GM18907 (cell line): ENCODE measurements at regions not wholly inside any gene's neighbourhood (a gene's known extent, or its start where the extent isn't known, plus 50 kb on each side); places are given as distances from the start of the nearest gene placed in this dataset.
"Not testable (repeated sequence)": the region's sequence is repeated elsewhere in the genome, so short reads cannot be mapped to it uniquely, and the experiment has no call there.

ENCODE experiments used
- ATAC-seq: cut with Tn5 transposase; IDR thresholded peaks from one replicate; pipeline ENCODE4 v1.9.1; 2021; ENCODE audit warnings: mild to moderate bottlenecking, moderate library complexity; ENCODE audit not compliant: unreplicated experiment

- peak; percentile 83 for ATAC-seq
Measured at GRCh38 chr13:70568571-70568970, 460.3 kb upstream of the KLHL1 start.

DNA sequence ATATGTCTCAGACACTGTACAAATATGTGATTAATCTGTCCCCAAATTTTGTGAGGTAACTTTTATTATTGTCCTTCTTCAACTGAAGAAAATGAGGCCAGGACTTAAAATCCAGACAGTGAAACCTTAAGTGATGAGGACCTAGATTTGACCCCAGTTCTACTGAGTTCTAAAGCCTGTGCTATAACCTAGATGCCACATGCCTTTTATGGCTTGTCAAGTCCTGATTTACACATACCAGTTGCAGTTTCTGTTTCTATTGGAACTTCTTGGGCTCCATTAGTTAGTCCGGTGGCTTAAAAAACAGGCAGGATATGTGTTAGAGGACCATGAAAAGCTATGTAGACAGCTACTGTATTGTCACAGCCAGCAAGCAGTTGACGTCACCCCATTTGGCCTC is 436.5 kb upstream of the KLHL1 start:
- ATAC-seq, result no peak

GRCh38 chr13:70541451-70541850 is 433.2 kb upstream of the KLHL1 start:
- no peak for ATAC-seq

DNA sequence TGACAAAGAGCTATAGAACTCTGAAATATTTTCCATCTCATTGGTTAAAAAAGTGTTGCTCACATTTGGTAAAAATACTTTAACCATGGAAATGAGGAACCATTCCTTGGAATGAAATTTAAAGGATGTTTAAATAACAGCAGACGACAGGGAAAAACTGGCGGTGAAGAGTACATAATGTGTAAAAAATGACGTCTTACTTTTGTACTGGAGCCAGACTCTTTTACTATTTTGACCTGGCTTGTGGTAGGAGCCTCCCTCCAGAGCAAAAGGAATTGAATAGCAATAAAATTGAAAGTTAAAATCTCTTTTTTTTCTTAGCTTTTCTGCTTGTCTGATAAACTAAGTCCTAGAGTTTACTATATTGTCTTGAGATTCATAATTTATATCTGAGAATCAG is 426.2 kb upstream of the KLHL1 start:
- no peak for ATAC-seq

DNA sequence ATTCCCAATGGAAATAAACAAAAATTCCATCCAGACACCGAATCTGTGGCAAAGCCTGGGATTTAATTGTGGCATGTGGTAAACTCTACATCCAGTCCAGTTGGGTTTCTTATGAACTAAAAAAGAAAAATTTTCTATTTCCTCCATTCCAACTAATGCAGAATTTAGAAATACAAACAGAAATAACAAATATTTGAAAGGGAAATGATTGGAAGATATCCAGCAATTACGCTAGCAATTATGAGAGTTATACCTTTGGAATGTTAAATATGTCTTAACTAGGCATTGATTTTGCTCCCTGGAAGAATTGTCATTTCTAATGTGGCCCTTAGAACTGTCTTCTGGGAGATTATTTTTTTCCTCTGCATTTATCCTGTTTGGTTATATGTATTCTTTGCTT is 421.4 kb upstream of the KLHL1 start:
- no peak for ATAC-seq

- no peak for ATAC-seq
Measured at GRCh38 chr13:70527599-70527998, 419.3 kb upstream of the KLHL1 start.

GRCh38 chr13:70523622-70524021 is 415.4 kb upstream of the KLHL1 start:
- no peak for ATAC-seq

DNA sequence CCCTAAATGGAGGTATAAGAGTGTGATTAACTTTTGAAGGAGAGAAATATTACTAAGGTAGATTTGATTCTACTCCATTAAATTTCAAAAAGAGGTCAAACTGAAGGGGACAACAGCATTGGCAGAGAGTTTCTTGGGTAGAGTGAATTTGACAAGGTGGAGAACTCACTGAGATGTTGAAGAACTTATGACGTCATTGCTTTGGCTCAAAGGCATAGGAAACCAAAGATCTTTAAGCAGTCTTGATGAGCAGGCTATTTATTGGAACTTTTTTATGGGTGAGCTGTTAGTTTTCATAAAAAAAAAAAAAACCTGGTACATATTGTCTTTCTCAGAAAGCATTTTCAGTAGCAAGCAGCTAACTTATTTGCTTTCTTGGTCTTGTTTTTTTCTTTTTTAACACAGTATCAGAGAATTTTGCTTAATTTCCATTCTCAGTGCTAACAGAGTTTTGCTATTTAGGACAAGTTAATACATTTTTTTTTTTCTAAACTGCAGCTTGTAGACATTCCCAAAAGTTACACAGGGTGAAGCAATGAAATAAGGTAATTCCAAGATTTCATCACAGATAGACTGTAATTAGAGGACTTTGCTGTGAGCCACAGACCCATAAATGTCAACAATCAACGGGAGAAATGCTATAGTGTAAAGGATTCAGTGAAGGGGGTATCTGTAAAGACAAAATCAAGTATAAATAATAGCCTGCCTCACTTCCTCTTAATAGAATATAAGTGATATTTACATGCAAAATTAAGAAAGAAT is 412.2 kb upstream of the KLHL1 start:
- ATAC-seq, result no peak

GRCh38 chr13:70518081-70518480 is 409.8 kb upstream of the KLHL1 start:
- ATAC-seq, result no peak

GRCh38 chr13:70516226-70516625 is 408.0 kb upstream of the KLHL1 start:
- ATAC-seq, result no peak

DNA sequence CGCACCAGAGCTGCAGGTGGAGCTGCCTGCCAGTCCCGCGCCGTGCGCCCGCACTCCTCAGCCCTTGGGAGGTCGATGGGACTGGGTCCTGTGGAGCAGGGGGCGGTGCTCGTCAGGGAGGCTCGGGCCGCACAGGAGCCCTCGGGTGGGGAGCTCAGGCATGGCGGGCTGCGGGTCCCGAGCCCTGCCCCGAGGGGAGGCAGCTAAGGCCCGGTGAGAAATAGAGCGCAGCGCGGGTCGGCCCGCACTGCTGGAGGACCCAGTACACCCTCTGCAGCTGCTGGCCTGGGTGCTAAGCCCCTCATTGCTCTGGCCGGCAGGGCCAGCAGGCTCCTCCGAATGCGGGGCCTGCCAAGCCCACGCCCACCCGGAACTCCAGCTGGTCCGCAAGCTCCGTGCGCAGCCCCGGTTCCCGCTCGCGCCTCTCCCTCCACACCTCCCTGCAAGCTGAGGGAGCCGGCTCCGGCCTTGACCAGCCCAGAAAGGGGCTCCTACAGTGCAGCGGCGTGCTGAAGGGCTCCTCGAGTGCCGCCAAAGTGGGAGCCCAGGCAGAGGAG is 403.7 kb upstream of the KLHL1 start:
- not testable (repeated sequence) for ATAC-seq

GRCh38 chr13:70505809-70506208 is 397.6 kb upstream of the KLHL1 start:
- no peak for ATAC-seq

DNA sequence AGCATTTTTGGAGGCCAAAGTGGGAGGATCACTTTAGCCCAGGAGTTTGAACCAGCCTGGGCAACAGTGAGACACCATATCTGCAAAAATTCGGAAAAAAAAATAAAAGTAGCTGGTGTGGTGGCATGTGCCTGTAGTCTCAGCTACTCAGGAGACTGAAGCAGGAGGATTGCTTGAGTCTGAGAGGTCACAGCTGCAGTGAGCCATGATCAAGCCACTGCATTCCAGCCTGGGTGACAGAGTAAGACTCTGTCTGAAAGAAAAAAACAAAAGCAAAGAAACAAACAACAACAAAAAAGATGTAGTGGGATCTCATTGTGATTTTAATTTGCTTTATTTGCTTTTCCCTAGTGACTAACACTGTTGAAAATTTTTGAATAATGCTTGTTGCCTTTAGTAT is 394.7 kb upstream of the KLHL1 start:
- no peak for ATAC-seq

DNA sequence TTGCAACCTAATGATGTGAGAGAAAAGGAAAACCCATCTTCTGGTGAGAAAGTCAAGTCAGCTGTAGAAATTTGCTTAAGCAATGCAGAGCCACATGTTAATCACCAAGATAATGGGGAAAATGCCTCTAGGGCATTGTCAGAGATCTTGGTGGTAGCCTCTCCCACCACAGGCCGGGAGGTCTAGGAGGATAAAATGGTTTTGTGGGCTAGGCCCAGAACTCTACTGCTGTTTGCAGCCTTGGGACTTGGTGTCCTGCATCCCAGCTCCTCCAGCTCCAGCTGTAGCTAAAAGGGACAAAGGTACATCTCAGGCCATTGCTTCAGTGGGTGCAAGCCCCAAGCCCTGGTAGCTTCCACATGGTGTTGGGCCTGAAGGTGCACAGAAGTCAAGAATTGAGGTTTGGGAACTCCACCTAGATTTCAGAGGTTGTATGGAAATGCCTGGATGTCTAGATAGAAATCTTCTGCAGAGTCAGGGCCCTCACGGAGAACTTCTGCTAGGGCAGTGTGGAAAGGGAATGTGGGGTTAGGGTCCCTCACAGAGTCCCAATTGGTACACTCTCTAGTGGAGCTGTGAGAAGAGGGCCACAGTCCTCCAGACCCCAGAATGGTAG is 382.2 kb upstream of the KLHL1 start:
- ATAC-seq, result no peak

DNA sequence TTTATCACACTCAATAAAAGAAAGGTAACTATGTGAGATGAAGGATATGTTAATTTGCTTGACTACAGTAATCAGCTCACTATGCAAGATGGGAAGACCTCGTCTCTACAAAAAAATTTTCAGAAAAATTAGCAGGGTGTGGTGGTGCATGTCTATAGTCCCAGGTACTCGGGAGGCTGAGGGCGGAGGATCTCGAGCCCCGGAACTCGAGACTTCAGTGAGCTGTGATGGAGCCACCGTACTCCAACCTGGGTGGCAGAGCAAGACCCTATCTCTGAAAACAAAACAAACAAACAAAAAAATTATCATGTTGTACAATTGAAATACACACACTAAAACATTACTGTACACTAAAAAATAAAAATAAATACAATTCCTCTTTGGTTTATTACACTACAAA is 376.7 kb upstream of the KLHL1 start:
- ATAC-seq, result no peak

DNA sequence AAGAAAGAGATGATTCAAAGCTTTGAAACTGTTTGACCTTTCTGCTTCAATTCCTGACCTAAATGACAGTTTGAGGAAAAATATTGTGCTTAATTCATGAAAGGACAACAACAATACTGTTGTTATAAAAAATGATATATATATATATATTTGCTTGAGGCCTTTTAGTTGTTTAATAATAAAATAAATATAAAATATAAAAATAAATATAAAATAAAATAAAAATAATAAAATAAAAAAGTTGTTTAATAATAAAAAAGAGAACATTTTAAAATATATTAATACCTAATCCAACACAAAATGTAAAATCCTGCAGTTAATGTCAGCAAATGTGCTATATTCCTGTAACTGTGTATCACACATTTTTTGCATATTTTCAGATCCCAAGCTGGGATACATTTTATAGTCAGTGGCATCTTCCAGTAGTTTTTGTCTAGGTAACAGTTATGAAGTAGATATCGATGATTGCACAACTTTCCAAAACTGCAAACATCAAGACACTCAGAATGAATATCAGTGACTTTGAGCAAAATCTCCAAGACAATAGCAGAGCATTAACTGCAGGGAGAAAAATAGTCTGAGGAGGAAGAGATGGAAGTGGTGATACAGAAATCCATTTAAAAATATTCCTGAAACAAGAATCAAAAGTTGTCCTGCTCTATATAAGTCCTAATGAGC is 375.5 kb upstream of the KLHL1 start:
- no peak for ATAC-seq

GRCh38 chr13:70473907-70474306 is 365.7 kb upstream of the KLHL1 start:
- ATAC-seq, result no peak

DNA sequence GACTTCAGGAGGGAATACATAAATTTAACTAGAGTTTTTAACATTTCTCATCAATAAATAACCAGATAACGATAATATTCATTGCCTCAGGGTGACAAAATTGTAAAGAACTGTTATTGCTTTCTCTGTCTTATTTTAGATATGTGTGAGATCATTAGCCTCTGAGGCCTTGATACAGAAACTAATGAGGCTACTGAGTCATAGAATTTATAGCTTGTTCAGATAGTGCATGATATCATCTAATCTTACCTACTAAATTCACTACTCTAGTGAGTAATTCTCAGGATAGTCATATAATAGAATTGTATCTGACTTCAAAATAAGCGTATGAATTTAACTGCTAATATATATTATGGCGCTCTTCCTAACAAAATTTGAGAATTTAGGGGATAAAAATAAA is 360.8 kb upstream of the KLHL1 start:
- ATAC-seq, result no peak

- ATAC-seq, result no peak
Measured at GRCh38 chr13:70457474-70457873, 349.2 kb upstream of the KLHL1 start.

- no peak for ATAC-seq
Measured at GRCh38 chr13:70448820-70449219, 340.6 kb upstream of the KLHL1 start.

- no peak for ATAC-seq
Measured at GRCh38 chr13:70432276-70432805, 324.1 kb upstream of the KLHL1 start.

- ATAC-seq, result no peak
Measured at GRCh38 chr13:70430256-70430655, 322.0 kb upstream of the KLHL1 start.
